ENCODE measurements at regions not wholly inside any gene's neighbourhood (a gene's known extent, or its start where the extent isn't known, plus 50 kb on each side); places are given as distances from the start of the nearest gene placed in this dataset.

DNA sequence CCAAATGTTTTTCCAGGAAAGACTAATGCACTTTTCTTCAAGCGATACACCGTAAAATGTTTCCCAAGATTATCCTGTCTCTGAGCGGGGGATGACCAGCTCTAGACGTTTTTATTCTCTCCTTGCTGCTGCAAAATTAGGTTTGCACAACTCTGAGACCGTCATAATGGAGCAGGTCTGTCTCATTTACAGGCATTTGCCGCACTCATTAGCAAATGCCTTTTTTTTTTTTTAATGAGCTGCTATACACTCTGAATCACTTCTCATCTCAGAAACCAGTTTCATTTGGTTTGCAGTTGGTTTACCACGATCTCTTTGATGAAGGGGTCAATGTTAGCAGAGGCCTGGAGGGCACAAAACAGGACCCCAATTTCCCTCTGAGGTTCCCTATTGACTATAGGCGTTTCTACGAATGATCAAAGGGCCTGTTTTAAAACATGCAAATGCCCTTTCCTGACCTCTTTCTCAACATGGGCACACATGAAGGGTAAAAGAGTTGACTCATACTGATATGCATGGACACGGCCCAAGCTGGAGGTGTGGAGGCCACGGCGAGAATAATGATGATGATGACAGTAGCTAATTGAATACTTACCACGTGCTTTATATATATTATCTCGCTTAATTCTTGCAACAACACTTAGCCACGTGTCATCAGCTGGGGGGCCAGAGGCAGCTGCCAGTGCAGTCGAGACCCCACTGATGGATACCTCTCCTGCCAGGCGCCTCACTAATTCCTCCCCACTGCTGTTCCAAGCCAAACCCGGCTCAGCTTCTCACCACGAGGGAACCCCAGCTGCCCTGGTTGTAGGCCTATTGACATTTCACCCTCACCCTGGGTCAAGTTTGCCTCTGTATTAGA lies 89.9 kb upstream of the PTCH1 start:
- no peaks in the 10 kb centered on the region for H3K9me3 Mint-ChIP-seq
- H3K27me3 Mint-ChIP-seq: peaks cover 8 to 15% (median 13%) of the 10 kb centered on the region in 3 donors
- H3K36me3 Mint-ChIP-seq: no peaks in the 10 kb centered on the region
- peak overlapping the region in 1 of 8 donors; percentile 15 for H3K4me3 Mint-ChIP-seq
- ATAC-seq (ENCODE audit: low read depth in 2 of 2) (no peak), DNase-seq (no peak)
- peak overlapping the region in 1 of 6 donors; percentile 28 for H3K27ac Mint-ChIP-seq
- H3K4me1 Mint-ChIP-seq: no peaks in the 10 kb centered on the region

GRCh38 chr9:95605816-95606488 lies 89.2 kb upstream of the PTCH1 start:
- DNase-seq: no peak
- no peak overlapping the region for H3K4me3 Mint-ChIP-seq

DNA sequence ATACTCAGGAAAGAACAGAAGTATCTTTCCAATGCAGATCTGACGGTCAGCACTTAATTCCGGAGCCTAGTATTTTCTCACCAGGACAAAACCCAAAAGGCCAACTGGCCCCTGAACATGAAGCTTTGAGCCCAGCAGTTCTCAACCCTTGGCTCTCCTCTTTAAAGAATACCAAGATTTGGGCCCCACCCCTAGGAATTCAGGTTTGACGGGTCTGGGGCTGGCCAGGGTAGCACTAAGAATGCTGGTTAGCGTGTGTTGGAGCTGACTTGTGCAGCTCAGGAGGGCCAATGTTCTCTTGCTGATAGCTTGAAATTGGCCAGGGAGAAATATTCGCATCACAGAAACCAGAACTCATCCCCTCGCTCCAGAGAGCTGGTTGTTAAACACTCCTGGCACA lies 88.3 kb upstream of the PTCH1 start:
- no peaks in the 10 kb centered on the region for H3K36me3 Mint-ChIP-seq
- peaks cover 8 to 13% (median 12%) of the 10 kb centered on the region in 3 donors for H3K27me3 Mint-ChIP-seq
- DNase-seq: no peak
- no peaks in the 10 kb centered on the region for H3K9me3 Mint-ChIP-seq
- ATAC-seq (ENCODE audit: low read depth in 2 of 2): no peak
- H3K4me1 Mint-ChIP-seq: no peaks in the 10 kb centered on the region
- H3K27ac Mint-ChIP-seq: no peak overlapping the region
- H3K4me3 Mint-ChIP-seq: no peak overlapping the region

More at GRCh38 chr9:95605816-95606488, 89.2 kb upstream of the PTCH1 start:
- no peak for ATAC-seq (ENCODE audit: low read depth in 2 of 2)
- H3K36me3 Mint-ChIP-seq: no peaks in the 10 kb centered on the region
- H3K27me3 Mint-ChIP-seq: peaks cover 8 to 13% (median 12%) of the 10 kb centered on the region in 3 donors
- no peaks in the 10 kb centered on the region for H3K4me1 Mint-ChIP-seq
- no peak overlapping the region for H3K27ac Mint-ChIP-seq
- no peaks in the 10 kb centered on the region for H3K9me3 Mint-ChIP-seq

DNA sequence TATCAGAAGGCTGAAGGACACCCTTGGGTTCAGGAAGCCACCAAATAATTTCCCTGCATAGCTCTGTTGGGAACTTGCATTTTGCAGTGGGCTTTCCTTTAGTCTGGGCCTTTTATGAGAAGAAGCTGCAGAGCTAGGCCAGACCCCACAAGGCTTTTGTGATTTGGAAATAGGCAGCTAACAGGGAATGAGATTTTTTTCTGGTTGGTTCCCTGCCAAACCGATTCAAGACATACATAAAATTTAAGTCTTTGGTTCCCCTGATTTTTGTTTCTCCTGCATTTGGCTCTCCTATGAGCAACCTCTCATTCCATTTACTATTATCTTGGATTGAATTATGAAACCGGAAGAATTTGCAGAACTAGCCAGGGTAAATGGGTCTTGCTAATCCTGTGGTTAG lies 81.5 kb upstream of the PTCH1 start:
- no peaks in the 10 kb centered on the region for H3K9me3 Mint-ChIP-seq
- ATAC-seq (ENCODE audit: low read depth in 2 of 2): no peak
- no peak for DNase-seq
- H3K4me3 Mint-ChIP-seq: no peak overlapping the region
- H3K27ac Mint-ChIP-seq: no peak overlapping the region
- peaks cover 2 to 6% (median 3%) of the 10 kb centered on the region in 3 donors for H3K27me3 Mint-ChIP-seq
- H3K36me3 Mint-ChIP-seq: no peaks in the 10 kb centered on the region
- H3K4me1 Mint-ChIP-seq: no peaks in the 10 kb centered on the region

GRCh38 chr9:95595721-95596295 lies 79.0 kb upstream of the PTCH1 start:
- peaks cover 0 to 12% (median 6%) of the 10 kb centered on the region in 3 donors for H3K27me3 Mint-ChIP-seq
- DNase-seq (no peak), ATAC-seq (ENCODE audit: low read depth in 2 of 2) (no peak)
- no peak overlapping the region for H3K4me3 Mint-ChIP-seq
- H3K9me3 Mint-ChIP-seq: no peaks in the 10 kb centered on the region
- no peak overlapping the region for H3K27ac Mint-ChIP-seq
- no peaks in the 10 kb centered on the region for H3K4me1 Mint-ChIP-seq
- no peaks in the 10 kb centered on the region for H3K36me3 Mint-ChIP-seq

- Mint-ChIP-seq H3K27ac (no peak overlapping the region), H3K9me3 (peaks cover 0 to 4% (median 0%) of the 10 kb centered on the region in 7 donors), H3K27me3 (peaks cover 9 to 28% (median 21%) of the 10 kb centered on the region in 3 donors), H3K36me3 (no peaks in the 10 kb centered on the region), H3K4me1 (peaks cover 0 to 3% (median 0%) of the 10 kb centered on the region in 3 donors), H3K4me3 (peak overlapping the region in 1 of 8 donors; percentile 41)
- DNase-seq: no peak
- no peak for ATAC-seq (ENCODE audit: low read depth in 2 of 2)
Measured at GRCh38 chr9:95592931-95593330, 76.2 kb upstream of the PTCH1 start.

DNA sequence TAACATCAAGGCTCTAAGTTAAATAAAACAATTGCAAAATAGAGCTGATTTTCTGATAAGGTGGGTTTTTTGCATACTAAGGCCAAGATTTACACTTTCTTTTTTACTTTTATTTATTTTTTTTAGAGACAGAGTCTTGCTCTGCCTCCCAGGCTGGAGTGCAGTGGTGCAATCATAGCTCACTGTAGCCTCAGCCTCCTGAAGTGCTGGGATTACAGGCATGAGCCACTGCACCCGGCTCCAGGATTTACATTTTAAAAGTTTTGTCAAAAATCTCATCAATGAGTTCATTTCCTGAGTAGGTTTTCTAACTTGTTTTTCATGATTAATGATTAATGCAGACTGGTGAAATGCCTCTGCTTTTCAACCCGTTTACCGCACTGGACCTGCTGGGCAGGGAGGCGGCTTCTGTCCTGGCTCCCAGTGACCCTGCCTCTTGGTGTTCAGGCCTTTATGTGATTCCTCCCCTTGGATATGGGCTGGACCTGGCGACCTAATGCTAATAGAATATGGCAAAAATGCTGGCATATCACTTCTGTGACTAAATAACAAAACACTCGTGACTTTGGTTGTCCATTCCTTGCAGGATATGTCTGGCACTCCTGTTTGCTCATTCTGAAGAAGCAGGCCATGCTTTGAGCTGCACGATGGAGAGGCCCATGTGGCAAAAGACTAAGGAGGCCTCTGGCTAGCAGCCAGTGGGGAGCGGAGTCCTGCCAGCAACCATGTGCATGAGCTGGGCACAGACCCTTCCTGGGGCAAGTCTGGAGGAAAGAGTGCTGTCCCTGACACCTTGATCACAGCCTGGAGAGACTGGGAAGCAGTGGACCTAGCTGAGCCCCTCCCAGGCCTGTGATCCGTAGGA lies 72.2 kb upstream of the PTCH1 start:
- no peak for ATAC-seq (ENCODE audit: low read depth in 2 of 2)
- Mint-ChIP-seq H3K9me3 (peaks cover 0 to 4% (median 0%) of the 10 kb centered on the region in 7 donors), H3K27ac (no peak overlapping the region), H3K4me1 (peaks cover 0 to 3% (median 0%) of the 10 kb centered on the region in 3 donors), H3K36me3 (no peaks in the 10 kb centered on the region), H3K27me3 (peaks cover 23 to 36% (median 24%) of the 10 kb centered on the region in 3 donors), H3K4me3 (no peak overlapping the region)
- DNase-seq: no peak

- H3K9me3 Mint-ChIP-seq: peaks cover 0 to 4% (median 0%) of the 10 kb centered on the region in 7 donors
Measured at GRCh38 chr9:95587021-95587964, 70.5 kb upstream of the PTCH1 start.

DNA sequence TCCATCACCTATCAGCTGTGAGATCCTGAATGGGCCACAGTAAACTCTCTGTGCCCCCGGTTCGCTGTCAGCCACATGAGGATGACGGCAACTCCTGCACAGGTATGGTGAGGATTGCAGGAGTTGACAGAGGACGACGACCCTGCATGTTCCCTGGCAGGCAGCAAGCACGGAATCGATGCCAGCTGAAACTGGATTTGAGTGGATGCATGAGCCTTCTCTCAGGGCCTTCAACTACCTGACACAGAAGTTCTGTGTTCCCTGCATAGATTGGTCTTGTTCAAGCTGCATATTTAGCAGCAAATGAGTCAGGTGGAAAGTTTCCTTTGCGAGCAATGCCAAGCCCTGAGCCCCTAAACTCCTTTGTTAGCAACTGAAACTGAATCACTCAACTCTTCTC lies 69.6 kb upstream of the PTCH1 start:
- Mint-ChIP-seq H3K27me3 (peaks cover 22 to 34% (median 26%) of the 10 kb centered on the region in 3 donors), H3K36me3 (no peaks in the 10 kb centered on the region), H3K4me3 (no peak overlapping the region), H3K9me3 (peaks cover 0 to 4% (median 0%) of the 10 kb centered on the region in 7 donors), H3K27ac (no peak overlapping the region), H3K4me1 (peaks cover 0 to 3% (median 0%) of the 10 kb centered on the region in 3 donors)
- no peak for DNase-seq
- no peak for ATAC-seq (ENCODE audit: low read depth in 2 of 2)

More at GRCh38 chr9:95587021-95587964, 70.5 kb upstream of the PTCH1 start:
- H3K27me3 Mint-ChIP-seq: peaks cover 22 to 28% (median 23%) of the 10 kb centered on the region in 3 donors
- H3K36me3 Mint-ChIP-seq: no peaks in the 10 kb centered on the region
- H3K4me1 Mint-ChIP-seq: peaks cover 0 to 3% (median 0%) of the 10 kb centered on the region in 3 donors
- no peak for ATAC-seq (ENCODE audit: low read depth in 2 of 2)
- DNase-seq: no peak
- H3K27ac Mint-ChIP-seq: no peak overlapping the region
- peak overlapping the region in 1 of 8 donors; percentile 21 for H3K4me3 Mint-ChIP-seq

GRCh38 chr9:95585824-95586223 lies 69.1 kb upstream of the PTCH1 start:
- no peak overlapping the region for H3K4me3 Mint-ChIP-seq
- ATAC-seq (ENCODE audit: low read depth in 2 of 2) (no peak), DNase-seq (no peak)
- H3K36me3 Mint-ChIP-seq: no peaks in the 10 kb centered on the region
- H3K27me3 Mint-ChIP-seq: peaks cover 22 to 32% (median 26%) of the 10 kb centered on the region in 3 donors
- peaks cover 0 to 4% (median 0%) of the 10 kb centered on the region in 7 donors for H3K9me3 Mint-ChIP-seq
- peaks cover 0 to 3% (median 0%) of the 10 kb centered on the region in 3 donors for H3K4me1 Mint-ChIP-seq
- no peak overlapping the region for H3K27ac Mint-ChIP-seq

- H3K4me1 Mint-ChIP-seq: no peaks in the 10 kb centered on the region
- ATAC-seq (ENCODE audit: low read depth in 2 of 2) (no peak), DNase-seq (no peak)
- H3K36me3 Mint-ChIP-seq: no peaks in the 10 kb centered on the region
- peaks cover 16 to 18% (median 17%) of the 10 kb centered on the region in 3 donors for H3K27me3 Mint-ChIP-seq
- no peak overlapping the region for H3K27ac Mint-ChIP-seq
- no peak overlapping the region for H3K4me3 Mint-ChIP-seq
- no peaks in the 10 kb centered on the region for H3K9me3 Mint-ChIP-seq
Measured at GRCh38 chr9:95584176-95584575, 67.4 kb upstream of the PTCH1 start.

DNA sequence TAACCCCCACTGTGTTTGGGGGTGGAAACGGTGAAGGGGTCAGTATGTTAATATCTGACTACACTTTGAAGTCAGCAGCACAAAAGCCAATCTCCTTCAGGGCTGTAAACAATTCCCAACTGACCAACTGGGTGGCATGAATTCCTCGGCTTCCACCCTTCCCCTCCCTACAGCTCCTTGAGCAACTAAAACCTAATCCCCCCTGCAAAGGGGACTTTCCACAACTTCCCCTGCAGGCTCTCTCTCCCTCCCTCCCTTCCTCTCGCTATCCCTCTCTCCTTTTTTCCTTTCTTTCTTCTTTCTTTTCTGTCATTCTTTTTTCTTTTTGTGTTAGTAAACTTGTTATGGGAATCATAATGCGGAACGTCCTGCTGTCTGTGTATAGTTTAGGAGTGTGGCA lies 65.1 kb upstream of the PTCH1 start:
- Mint-ChIP-seq H3K36me3 (no peaks in the 10 kb centered on the region), H3K27ac (no peak overlapping the region), H3K4me3 (no peak overlapping the region), H3K27me3 (peaks cover 13 to 16% (median 15%) of the 10 kb centered on the region in 3 donors), H3K4me1 (no peaks in the 10 kb centered on the region), H3K9me3 (peaks cover 0 to 3% (median 0%) of the 10 kb centered on the region in 7 donors)
- DNase-seq (no peak), ATAC-seq (ENCODE audit: low read depth in 2 of 2) (no peak)
